K562 (cell line): ENCODE measurements at regions not wholly inside any gene's neighbourhood (a gene's known extent, or its start where the extent isn't known, plus 50 kb on each side); places are given as distances from the start of the nearest gene placed in this dataset.

Experiments
- ATAC-seq: fragments of 200-7000 bp; cut with Tn5 transposase; 3 replicates; pipeline ENCODE4 v1.9.1; 2020; ENCODE audit warnings: moderate library complexity
- BruUV-seq: library from RNA; stranded (reverse); fragments of 400-500 nt; replicated peaks from 2 replicates; lab custom pipeline; 2021; lab: Mats Ljungman, UMichigan
- CTCF ChIA-PET: fragments of 300-600 bp; formaldehyde crosslinking; extraction: SDS; loops from one replicate; lab custom pipeline; 2021; ENCODE audit warnings: low intra/inter-chr PET ratio; lab: Yijun Ruan, JAX
- POLR2A ChIA-PET: fragments of 300-600, 350-650 bp; sonication (Branson Sonifier 250); formaldehyde crosslinking; extraction: SDS; loops from one replicate; lab custom pipeline; 2021; ENCODE audit warnings: antibody characterized with exemption, inconsistent platforms; lab: Yijun Ruan, JAX
- DNase-seq, 4 experiments: peaks; one replicate each; pipeline versions ENCODE4 v3.0.0 to v3.0.0-alpha.2; 2011 to 2018; ENCODE audit warnings: low spot score in 3 of 4, mixed read lengths in 3 of 4; ENCODE audit errors: extremely low read depth in 1 of 4
- FAIRE-seq: peaks from 2 replicates; lab custom pipeline; 2011; peaks lifted over from hg19 to GRCh38; lab: Jason Lieb, UNC
- H2AFZ ChIP-seq: 2 replicates; pipeline ENCODE4 v1.6.0; 2011; ENCODE audit warnings: low read depth, low read length, control low read depth, inconsistent platforms
- H3K27ac ChIP-seq: fragments of 200-600 bp; 3 replicates; pipeline ENCODE4 v1.8.0; 2011; ENCODE audit warnings: low read depth, mild to moderate bottlenecking, control low read depth, inconsistent platforms, low read length, moderate library complexity, mixed read lengths; ENCODE audit errors: extremely low read depth
- H3K27me3 ChIP-seq, 2 experiments: fragments of 300-600 bp in 1 of 2; 2 replicates in 1 of 2; 3 replicates in 1 of 2; pipeline versions ENCODE4 v1.6.0 to v1.8.0; 2011; ENCODE audit warnings: inconsistent platforms in 2 of 2, low read length in 2 of 2, mild to moderate bottlenecking in 1 of 2, mixed read lengths in 1 of 2, moderate library complexity in 1 of 2; ENCODE audit not compliant: control insufficient read depth in 2 of 2, insufficient read depth in 2 of 2
- H3K36me3 ChIP-seq: fragments of 300-600 bp; 3 replicates; pipeline ENCODE4 v1.8.0; 2011; ENCODE audit warnings: mild to moderate bottlenecking, low read length, inconsistent platforms; ENCODE audit not compliant: control insufficient read depth, insufficient read depth
- H3K4me1 ChIP-seq, 2 experiments: fragments of 200-600 bp in 1 of 2; replicated peaks in 1 of 2; 2 replicates in 1 of 2; 3 replicates in 1 of 2; pipeline versions ENCODE4 v1.5.1 to v1.8.0; 2011; ENCODE audit warnings: inconsistent platforms in 2 of 2, low read length in 2 of 2, mild to moderate bottlenecking in 1 of 2, mixed read lengths in 1 of 2, moderate library complexity in 1 of 2; ENCODE audit not compliant: control insufficient read depth in 2 of 2, insufficient read depth in 2 of 2
- H3K4me2 ChIP-seq: 2 replicates; pipeline ENCODE4 v1.6.1; 2011; ENCODE audit warnings: low read length, control low read depth, inconsistent platforms, mixed read lengths; ENCODE audit not compliant: insufficient read depth
- H3K4me3 ChIP-seq: fragments of 200-600 bp; sonication (generic), shearing (Covaris generic); 2 replicates; pipeline ENCODE4 v1.5.1; 2016; ENCODE audit warnings: control low read depth, inconsistent platforms
- H3K79me2 ChIP-seq: fragments of 200-600 bp; 3 replicates; pipeline ENCODE4 v1.8.0; 2011; ENCODE audit warnings: low read length, inconsistent platforms; ENCODE audit not compliant: control insufficient read depth, insufficient read depth
- H3K9ac ChIP-seq, 2 experiments: 2 replicates each; pipeline versions ENCODE4 v1.6.0 to v1.6.1; 2011; ENCODE audit warnings: low read depth in 2 of 2, low read length in 2 of 2, control low read depth in 1 of 2, inconsistent platforms in 1 of 2, mild to moderate bottlenecking in 1 of 2, mixed read lengths in 1 of 2; ENCODE audit not compliant: insufficient read depth in 1 of 2
- H3K9me1 ChIP-seq: one replicate; pipeline ENCODE4 v1.6.0; 2011; ENCODE audit warnings: inconsistent platforms, mild to moderate bottlenecking, low read length, moderate library complexity; ENCODE audit not compliant: control insufficient read depth, insufficient read depth
- H3K9me3 ChIP-seq: replicated peaks from 2 replicates; pipeline ENCODE4 v1.5.1; 2011; ENCODE audit warnings: low read depth, low read length, inconsistent platforms; ENCODE audit not compliant: control insufficient read depth, insufficient read depth
- H4K20me1 ChIP-seq: replicated peaks from 2 replicates; pipeline ENCODE4 v1.6.1; 2011; ENCODE audit warnings: low read length, inconsistent platforms, mixed read lengths; ENCODE audit not compliant: control insufficient read depth, insufficient read depth
- C11orf30 ChIP-seq: fragments of 450-650 bp; IDR thresholded peaks from 2 replicates; pipeline ENCODE4 v1.6.1; 2016; ENCODE audit warnings: low read depth, mild to moderate bottlenecking
- FOS ChIP-seq: IDR thresholded peaks from 3 replicates; pipeline ENCODE4 v1.6.1; 2011; ENCODE audit not compliant: insufficient read length; ENCODE audit errors: extremely low read depth
- MCM3 ChIP-seq: fragments of 450-650 bp; IDR thresholded peaks from 2 replicates; pipeline ENCODE4 v1.6.1; 2016
- ZNF316 ChIP-seq: fragments of 450-650 bp; IDR thresholded peaks from 2 replicates; pipeline ENCODE4 v1.6.1; 2016
- WGBS: fragments of 100-300 bp; shearing (Covaris generic); methylation state at CpG from one replicate; pipeline ENCODE4 v1.1.6; 2016; ENCODE audit warnings: low coverage, mixed read lengths; ENCODE audit not compliant: insufficient coverage; ENCODE audit errors: missing lambda C conversion rate; 5-methylcytosine and 5-hydroxymethylcytosine counted together
- in situ Hi-C: fragments of 300-500 bp; cut with MboI; formaldehyde crosslinking; loops from 4 replicates; pipeline ENCODE4 v1.15.0; 2018; ENCODE audit warnings: inconsistent platforms, mixed read lengths
- intact Hi-C: fragments of 100-400 bp; cut with micrococcal nuclease; formaldehyde crosslinking; loops from 2 replicates; pipeline ENCODE4 v1.14.2; 2022
- TF ChIP-seq, protein P1 (sequence below): IDR thresholded peaks from 2 replicates; pipeline ENCODE4 v1.6.1; 2012; ENCODE audit warnings: low read depth, low read length, improper control_type of control experiment, borderline replicate concordance

DNA sequence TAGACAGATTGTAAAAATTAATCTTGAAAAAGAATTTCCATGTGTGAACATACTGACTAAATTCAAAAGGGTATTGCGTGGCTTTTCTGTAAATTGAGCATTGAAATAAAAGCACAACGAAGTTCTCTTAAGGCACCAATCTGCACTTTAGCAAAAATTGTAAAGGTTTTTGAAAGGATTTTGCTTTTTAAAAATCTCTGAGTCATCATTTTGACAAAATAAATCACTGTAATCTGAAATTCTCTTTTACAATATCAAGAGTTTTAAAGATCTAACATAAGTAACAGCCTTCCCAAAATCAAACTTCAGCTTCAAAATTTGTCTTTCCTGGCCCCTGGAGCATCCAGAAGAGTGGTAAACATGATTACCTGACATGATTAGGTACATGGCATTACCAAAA, 830.9 kb upstream of the AGA start:
- TF ChIP-seq MCM3 = no peak
- TF ChIP-seq ZNF316 = peak; percentile 41; the same call in 1 of the 2 replicates
- no peak for TF ChIP-seq FOS
- peak; percentile 17; the same call in 1 of the 2 replicates for TF ChIP-seq C11orf30
- Histone ChIP-seq H3K79me2 (no peaks in the 10 kb centered on the region), H2AFZ (no peak overlapping the region), H3K9me1 (no peaks in the 10 kb centered on the region), H3K36me3 (no peaks in the 10 kb centered on the region), H3K9me3 (no peaks in the 10 kb centered on the region), H3K4me3 (no peak overlapping the region), H3K4me1 (no peaks in the 10 kb centered on the region), H3K9ac (no peak overlapping the region), H3K4me2 (no peak overlapping the region), H4K20me1 (no peaks in the 10 kb centered on the region), H3K27me3 (no peaks in the 10 kb centered on the region), H3K27ac (no peak overlapping the region)
- no peak for DNase-seq
- CTCF ChIA-PET = no interaction called here
- POLR2A ChIA-PET = no interaction called here
- FAIRE-seq = no peak
- intact Hi-C loops (no loop called here), in situ Hi-C loops (no loop called here)
- BruUV-seq = no TSS peak
- 0% methylated on average over 2 of the region's 2 CpGs for WGBS
- no peak for ATAC-seq

DNA sequence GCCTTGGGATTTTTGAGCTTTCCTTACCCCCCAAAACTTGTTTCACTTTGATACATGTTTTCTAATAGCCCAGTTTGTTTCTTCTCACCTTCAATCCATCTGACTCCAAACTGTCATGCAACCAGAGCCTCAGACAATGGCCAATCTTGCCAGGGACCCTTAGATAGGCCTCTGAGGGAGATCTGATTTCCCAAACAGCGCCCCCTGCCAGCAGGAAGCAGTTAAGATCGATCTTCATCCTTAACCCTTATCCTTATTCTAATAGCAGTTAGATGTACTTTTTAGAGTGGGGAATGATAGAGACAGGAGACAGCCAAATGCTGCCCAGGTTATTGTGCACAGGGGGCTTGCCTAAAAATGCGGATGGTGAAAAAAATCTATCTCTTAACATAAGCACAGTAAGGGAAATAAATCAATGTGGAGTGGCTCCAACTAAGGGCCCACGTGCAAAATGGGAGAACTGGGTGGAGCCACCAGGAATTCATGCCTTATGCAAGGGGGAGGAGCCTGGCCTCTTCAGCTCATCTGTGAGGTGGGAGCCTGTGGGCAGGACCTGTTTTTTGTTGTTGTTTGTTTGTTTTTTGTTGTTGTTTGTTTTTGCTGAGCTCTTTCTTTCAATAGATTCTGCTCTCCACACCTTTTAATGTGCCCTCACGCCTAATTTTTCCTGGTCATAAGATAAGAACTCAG, 833.6 kb upstream of the AGA start:
- no peaks in the 10 kb centered on the region for H3K9me1 ChIP-seq
- no peak overlapping the region for H3K4me2 ChIP-seq
- H3K9me3 ChIP-seq = no peaks in the 10 kb centered on the region
- CTCF ChIA-PET = no interaction called here
- no peak overlapping the region for H3K4me3 ChIP-seq
- TF ChIP-seq, protein P1, sequence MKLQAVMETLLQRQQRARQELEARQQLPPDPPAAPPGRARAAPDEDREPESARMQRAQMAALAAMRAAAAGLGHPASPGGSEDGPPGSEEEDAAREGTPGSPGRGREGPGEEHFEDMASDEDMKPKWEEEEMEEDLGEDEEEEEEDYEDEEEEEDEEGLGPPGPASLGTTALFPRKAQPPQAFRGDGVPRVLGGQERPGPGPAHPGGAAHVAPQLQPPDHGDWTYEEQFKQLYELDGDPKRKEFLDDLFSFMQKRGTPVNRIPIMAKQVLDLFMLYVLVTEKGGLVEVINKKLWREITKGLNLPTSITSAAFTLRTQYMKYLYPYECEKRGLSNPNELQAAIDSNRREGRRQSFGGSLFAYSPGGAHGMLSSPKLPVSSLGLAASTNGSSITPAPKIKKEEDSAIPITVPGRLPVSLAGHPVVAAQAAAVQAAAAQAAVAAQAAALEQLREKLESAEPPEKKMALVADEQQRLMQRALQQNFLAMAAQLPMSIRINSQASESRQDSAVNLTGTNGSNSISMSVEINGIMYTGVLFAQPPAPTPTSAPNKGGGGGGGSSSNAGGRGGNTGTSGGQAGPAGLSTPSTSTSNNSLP = no peak
- no peak overlapping the region for H2AFZ ChIP-seq
- no peaks in the 10 kb centered on the region for H3K27me3 ChIP-seq
- DNase-seq (peak in 1 of 4 experiments; percentile 1), FAIRE-seq (no peak), ATAC-seq (no peak)
- POLR2A ChIA-PET = no interaction called here
- in situ Hi-C loops = no loop called here
- no peaks in the 10 kb centered on the region for H3K36me3 ChIP-seq
- no TSS peak for BruUV-seq
- no peak overlapping the region for H3K27ac ChIP-seq
- 0% methylated on average over 5 of the region's 5 CpGs for WGBS
- intact Hi-C loops = no loop called here
- no peaks in the 10 kb centered on the region for H3K4me1 ChIP-seq
- no peak overlapping the region for H3K9ac ChIP-seq
- H3K79me2 ChIP-seq = no peaks in the 10 kb centered on the region
- no peaks in the 10 kb centered on the region for H4K20me1 ChIP-seq
